ENCODE measurements at regions not wholly inside any gene's neighbourhood (a gene's known extent, or its start where the extent isn't known, plus 50 kb on each side); places are given as distances from the start of the nearest gene placed in this dataset.

DNA sequence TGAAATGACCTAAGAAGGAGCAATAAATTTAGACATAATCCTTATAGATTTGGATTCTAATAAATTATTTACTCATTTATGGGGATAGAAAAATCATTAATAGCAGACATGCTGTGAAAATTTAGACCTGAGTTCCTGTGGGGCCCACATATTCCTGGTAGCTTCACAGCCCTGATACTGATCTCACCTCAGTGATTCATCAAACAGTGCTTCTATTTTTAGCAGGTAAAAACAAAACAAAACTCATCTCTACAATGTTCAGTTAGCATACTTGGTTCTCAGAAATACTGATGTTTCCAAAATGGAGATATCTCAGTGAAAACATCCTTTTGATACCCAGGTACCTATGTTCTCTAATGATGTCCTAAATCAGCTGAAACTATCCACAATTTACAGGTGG, 841.1 kb upstream of the SORCS1 start:
- no peak for TF ChIP-seq EZH2 (IDR thresholded peaks at IDR 0.05; ENCODE audit: low read length, unreplicated experiment)
- TF ChIP-seq CTCF (conservative IDR thresholded peaks at IDR 0.05; ENCODE audit: low read depth, low read length) = no peak
